NT2/D1 (cell line): ENCODE measurements at regions not wholly inside any gene's neighbourhood (a gene's known extent, or its start where the extent isn't known, plus 50 kb on each side); places are given as distances from the start of the nearest gene placed in this dataset.

Experiments used
- SUZ12 ChIP-seq: IDR thresholded peaks from 2 replicates; pipeline ENCODE4 v1.6.1; 2011; ENCODE audit not compliant: insufficient read length, insufficient read depth; ENCODE audit errors: extremely low read depth
- YY1 ChIP-seq: IDR thresholded peaks from 2 replicates; pipeline ENCODE4 v1.6.1; 2011; ENCODE audit not compliant: insufficient read length, insufficient read depth
- ZNF274 ChIP-seq: IDR thresholded peaks from 2 replicates; pipeline ENCODE4 v1.6.1; 2011; ENCODE audit warnings: mild to moderate bottlenecking, low read depth, low read length

DNA sequence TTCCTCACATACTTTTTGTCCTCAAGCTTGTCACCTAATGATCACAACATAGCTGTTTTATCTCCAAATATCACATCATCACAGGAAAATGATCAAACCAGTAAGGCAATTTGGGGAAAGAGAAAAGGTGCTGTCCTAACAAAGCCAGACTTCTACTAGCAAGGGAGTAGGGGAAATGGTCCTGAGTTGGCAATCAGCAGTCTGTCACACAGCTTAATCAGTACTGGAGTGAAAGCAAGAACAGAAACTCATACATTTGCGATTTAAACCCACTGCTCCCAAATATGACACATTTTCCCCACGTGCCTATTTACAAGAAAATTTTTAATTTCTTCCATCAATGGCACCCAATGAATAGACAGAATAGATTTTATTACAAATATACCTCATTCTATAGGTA is 546.8 kb upstream of the FMR1 start:
- TF ChIP-seq YY1 (no peak), ZNF274 (no peak), SUZ12 (no peak)
